ENCODE measurements at regions not wholly inside any gene's neighbourhood (a gene's known extent, or its start where the extent isn't known, plus 50 kb on each side); places are given as distances from the start of the nearest gene placed in this dataset.
"Not testable (repeated sequence)": the region's sequence is repeated elsewhere in the genome, so short reads cannot be mapped to it uniquely, and the experiment has no call there.

GRCh38 chr21:10330641-10331119 lies 190.7 kb upstream of the TPTE start:
- TF ChIP-seq, protein P1, sequence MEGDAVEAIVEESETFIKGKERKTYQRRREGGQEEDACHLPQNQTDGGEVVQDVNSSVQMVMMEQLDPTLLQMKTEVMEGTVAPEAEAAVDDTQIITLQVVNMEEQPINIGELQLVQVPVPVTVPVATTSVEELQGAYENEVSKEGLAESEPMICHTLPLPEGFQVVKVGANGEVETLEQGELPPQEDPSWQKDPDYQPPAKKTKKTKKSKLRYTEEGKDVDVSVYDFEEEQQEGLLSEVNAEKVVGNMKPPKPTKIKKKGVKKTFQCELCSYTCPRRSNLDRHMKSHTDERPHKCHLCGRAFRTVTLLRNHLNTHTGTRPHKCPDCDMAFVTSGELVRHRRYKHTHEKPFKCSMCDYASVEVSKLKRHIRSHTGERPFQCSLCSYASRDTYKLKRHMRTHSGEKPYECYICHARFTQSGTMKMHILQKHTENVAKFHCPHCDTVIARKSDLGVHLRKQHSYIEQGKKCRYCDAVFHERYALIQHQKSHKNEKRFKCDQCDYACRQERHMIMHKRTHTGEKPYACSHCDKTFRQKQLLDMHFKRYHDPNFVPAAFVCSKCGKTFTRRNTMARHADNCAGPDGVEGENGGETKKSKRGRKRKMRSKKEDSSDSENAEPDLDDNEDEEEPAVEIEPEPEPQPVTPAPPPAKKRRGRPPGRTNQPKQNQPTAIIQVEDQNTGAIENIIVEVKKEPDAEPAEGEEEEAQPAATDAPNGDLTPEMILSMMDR (IDR thresholded peaks at IDR 0.05), result not testable (repeated sequence)
- not testable (repeated sequence) for TF ChIP-seq POLR2A, POLR2AphosphoS5 (IDR thresholded peaks at IDR 0.05)
